ENCODE measurements at regions not wholly inside any gene's neighbourhood (a gene's known extent, or its start where the extent isn't known, plus 50 kb on each side); places are given as distances from the start of the nearest gene placed in this dataset.
"Not testable (repeated sequence)": the region's sequence is repeated elsewhere in the genome, so short reads cannot be mapped to it uniquely, and the experiment has no call there.

DNA sequence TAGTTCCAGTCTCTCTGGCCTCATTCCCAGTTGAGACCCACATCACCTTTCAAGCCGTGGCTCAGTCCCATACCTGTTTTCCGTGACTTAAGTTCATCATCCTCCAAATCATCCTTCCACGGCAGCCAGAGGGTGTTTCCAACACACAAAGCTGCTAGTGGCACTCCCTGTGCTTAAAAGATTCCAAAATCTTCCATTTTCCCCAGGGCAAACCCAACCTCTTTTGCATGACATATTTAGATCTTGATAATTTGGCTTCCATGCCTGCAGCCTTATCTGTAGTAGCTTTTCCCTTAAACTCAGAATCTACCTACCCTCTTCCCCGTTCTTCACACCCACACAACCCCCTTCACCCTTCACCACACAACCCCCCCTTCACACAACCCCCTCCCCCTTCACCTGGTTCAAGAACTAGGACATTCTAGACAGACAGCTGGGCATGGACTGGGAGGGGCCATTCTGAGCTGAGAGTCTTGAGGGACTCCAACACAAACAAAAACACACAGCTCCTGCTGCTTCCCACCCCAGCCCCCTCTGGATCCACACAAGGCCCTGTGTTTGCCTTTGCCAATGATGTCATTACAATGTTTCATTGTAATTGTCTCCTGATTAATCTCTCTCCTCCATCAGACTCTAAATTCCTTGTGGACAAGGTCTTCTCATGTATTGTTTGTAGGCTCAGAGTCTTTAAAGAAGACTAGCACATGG, 268.2 kb downstream of the SH3GL2 start:
- DNase-seq, result no peak

DNA sequence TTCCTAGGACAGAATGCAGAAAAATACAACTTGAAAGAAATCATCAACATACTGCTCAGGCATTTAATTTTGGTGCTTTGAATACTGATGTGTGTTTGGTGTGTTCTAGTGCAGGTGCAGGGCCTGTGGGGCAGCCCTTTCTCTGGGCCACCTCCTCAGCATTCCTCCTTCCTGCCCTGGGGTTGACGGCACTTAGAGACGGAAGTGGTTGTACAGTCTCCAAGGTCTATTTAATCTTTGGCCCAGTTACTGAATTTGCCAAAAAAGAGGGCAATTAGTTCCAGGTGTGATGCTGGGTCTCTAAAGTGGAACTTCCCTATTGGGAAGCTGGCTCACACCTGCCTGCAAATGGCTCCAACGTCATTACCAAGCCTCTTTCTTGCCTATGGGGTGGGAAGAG, 269.0 kb downstream of the SH3GL2 start:
- DNase-seq, result no peak

DNA sequence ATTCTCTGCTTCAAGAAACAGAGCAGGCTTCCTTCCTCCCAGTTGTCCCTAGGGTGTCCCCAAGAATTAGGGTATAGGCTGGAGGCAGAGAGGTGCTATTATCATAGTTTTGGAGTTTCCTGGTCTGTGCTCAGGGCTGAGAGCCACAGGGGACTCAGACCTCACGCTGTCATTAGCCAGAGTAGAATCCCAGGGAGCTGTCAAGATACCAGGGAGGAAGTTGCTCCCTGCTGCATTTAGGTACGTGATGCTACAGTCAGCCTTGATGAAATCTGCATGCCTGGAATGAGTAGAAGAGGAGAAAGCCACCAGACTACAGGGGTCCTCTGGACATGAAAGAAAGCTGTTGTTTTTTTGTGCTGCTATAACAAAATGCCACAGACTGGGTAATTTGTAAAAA, 273.2 kb downstream of the SH3GL2 start:
- no peak for DNase-seq

DNA sequence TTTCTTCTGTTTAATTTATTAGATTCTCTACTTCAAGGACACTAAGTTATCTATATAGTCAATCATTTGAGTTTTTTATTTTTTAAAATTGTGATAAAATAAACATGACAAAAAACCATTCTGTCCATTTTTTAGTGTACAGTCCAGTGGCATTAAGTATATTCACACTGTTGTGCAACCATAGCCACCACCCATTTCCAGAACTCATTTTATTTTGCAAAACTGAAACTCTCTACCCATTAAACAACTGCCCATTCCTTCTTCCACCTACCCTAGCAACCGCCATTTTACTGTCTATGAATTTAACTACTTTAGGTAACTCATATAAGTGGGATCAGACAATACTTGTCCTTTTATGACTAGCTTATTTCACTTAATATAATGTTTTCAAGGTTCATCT, 275.6 kb downstream of the SH3GL2 start:
- no peak for DNase-seq

DNA sequence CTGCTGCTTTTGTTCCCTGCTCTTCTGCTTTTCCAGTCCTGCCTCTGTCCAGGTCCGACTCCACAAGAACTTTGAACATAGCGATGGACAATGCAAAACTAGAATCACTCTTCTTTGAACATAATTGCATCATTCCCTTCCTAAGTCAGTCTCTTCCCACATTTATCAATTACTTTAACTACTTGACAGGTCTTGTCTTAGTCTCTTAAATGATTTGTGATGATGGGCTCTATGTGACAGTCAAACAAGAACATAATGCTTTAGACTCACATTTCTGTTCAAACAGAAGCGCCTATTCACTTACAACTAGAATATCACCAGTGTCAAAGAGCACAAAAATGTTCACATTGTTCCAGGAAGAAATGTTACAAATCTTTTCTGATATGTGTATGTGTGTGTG, 278.1 kb downstream of the SH3GL2 start:
- DNase-seq, result no peak

DNA sequence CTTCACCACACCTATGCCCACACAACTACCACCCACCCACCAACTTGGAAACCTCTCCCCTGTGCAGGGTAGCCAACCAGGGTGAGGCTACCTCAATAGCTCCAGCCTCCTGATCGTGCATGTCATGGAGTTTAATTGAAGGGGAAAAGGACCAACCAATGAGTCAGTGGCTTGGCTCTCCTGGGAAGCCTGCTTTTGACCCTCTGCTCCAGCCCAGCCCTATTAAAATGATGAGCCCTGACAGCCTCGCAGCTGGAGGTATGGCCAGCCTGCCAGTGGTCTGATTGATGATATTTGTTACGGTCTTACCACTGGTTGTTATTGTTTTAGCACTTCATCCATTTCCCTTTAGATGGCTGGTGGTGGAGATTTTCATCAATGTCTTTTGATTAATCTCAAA, 280.4 kb downstream of the SH3GL2 start:
- DNase-seq, result no peak

DNA sequence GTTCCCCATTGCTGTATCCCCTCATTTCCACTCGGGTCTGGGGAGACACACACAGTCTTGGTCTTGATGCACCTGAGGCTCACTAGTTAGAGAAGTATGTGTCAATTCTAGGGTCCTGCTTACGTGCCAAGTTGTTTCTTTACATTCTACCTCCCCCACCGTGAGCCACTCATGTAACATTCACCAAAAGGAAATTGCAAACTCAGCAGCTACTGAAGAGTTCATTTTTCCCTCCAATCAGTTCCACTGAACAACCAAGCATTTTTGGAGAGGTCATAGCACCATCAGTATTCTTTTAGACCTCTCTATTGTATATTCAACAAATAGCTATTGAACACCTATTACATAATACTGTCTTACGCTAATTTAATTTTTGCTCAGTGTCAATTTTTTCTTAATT, 281.1 kb downstream of the SH3GL2 start:
- DNase-seq, result no peak

DNA sequence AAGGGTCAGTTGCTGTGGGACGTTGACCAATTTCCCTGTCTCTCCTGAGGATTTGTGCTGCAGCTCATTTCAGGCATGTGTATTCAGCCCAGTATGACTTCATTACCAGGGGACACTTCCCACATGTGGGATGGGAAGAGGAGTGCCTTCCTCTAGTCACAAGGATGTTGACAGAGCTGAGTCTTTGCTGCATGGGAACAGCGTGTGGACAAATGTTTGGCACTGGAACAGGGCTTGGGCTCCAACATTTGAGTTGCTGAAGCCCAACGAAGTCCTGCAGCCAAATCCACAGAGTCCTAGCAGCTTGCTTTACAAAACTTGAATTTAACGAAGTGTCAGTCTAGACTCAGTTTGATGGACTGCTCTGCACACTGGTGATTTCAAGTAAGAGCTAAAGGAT, 283.2 kb downstream of the SH3GL2 start:
- DNase-seq, result no peak

DNA sequence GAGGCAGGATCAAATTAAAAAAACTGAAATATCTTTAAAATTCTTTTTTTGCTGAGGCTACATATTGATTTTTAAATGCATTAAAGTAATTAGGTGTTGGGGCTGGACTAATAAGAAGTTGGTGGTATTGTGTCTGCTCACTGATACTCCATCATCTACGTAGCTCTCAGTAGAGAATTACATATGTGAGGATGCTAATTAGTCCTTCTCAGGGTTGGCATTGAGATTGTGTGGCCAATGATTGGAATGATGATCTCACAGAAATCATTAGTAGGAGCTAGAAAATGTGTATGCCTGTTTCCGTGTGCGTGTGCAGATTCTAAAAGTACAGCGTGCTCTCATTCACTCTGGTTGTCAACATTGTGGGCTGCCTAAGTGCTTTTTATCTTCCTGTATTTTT, 283.8 kb downstream of the SH3GL2 start:
- DNase-seq, result no peak

DNA sequence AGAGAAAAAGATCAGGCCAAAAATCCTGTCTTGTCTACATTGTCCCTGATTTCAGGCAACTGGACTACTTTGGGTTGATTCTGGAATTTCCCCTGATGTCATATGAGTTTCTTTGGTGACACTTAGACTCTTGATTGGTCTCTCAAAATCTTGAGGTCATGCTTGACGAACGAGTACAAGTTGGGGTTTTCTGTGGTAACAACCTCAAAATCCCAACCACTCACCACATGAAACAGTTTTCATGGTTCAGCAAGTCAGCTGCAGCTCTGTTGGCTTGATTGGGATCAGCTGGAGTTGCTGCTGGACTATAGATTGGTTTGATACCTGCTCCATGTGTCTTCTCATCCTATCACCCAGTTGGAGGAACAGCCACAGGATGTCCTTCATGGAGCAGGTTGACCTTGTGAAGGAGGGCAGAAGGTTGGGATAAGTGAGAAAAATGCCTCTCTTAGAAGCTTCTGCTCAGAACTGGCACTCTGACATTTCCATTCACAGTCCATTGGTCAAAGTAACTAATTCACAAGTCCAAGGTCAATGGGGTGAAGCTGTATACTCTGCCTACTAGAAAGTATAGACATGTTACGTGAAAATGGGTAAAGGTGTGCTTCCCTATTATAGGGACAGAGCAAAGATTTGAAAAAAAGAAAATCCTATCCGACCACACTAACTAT, 284.5 kb downstream of the SH3GL2 start:
- DNase-seq, result no peak

DNA sequence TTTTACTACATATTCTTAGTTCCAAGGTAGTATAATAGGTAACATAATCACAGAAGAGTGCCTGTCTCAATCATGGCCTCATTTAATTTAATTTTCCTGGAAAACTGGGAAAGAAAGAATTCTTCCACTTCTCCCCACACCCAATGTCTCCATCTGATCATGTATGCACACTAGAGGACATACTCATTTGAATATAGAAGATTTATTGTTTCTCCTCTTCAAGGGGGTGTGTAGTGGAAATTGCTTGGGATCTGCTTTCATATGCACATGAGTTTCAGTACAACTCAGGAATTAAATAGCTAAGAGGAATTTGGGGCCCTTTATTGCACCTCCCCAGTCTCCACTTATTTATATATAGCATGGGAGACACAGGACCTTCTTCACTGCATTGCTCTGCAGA, 285.1 kb downstream of the SH3GL2 start:
- no peak for DNase-seq

DNA sequence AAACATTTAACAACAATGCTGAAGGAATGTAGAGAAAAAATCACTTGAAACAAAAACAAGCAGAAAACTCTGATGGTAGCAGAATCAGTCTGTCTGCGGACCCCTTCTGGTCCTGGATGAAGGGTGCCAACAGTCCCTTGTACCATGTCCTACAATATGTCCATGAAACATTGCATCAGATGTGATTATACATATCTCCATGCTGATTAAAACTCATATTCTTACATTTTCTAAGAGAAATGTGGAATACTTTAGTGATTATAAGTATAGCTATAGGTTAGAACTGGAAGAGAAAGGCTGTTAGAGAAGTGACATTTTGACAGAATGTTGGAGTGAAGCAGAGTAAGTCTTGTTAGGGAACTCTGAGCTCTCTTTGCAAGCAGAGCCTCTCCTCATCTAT, 286.1 kb downstream of the SH3GL2 start:
- no peak for DNase-seq

DNA sequence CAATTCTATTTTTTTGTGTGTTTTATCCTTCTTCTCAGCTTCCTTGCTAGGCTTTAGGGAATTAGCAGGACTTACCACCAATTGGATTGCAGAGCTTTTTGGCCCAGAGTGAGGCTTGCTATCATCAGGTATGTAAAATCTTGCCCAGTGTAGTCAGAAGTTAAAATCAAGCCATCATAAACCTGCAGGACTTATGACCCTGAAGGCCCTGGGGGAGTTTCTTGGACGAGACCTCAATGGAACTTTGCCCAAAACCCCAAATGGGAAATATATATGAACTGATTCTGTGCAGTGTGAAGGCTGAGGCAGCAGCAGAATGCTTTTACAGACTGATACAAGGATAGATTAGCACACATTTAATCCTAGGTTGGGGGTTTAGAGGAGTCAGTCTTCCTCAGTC, 287.0 kb downstream of the SH3GL2 start:
- DNase-seq, result no peak

DNA sequence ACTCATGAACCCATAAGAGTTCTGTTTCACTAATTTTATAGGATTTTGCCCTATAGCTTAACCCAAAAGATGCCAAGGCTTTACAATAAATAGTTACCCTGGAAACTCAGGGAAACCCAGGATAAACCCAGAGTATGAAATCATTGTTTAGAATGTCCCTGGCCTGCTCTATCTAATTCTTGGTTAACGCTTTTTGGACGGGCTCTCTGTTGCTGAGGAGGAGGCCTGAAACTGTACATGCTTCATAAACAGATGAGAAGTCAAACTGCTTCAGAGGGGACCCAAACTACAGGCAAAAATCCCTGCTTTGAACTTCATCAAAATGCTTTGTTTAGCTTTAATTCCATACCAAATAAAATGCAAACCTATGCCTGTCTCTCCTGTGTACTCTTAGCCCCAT, 291.9 kb downstream of the SH3GL2 start:
- no peak for DNase-seq

DNA sequence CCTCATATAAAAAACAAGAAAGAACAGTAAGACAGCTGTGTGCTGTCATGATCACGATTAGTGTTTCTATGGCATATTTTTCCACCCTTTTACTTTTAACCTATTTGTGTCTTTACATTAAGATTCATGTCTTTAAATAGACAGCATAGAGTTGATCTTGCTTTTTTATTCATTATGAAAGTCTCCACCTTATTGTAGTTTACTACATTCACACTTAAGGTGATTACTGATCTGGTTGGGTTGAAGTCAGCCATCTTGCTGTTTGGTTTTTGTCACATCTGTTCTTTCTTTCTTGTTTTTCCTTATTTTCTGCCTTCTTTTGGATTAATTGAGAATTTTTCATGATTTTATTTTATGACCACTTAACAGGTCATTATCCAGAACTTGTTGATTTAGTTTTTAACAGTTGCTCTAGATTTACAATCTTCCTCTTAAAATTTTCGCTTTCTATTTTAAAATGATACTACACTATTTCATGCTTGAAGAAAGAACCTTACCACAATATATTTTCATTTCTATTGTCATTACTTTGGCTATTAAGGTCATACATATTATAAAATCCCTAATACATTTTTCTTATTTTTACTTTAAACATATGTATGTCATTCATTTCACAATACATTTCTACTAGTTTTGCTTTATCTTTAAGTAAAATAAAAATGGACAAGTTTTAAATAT, 292.5 kb downstream of the SH3GL2 start:
- DNase-seq, result no peak

DNA sequence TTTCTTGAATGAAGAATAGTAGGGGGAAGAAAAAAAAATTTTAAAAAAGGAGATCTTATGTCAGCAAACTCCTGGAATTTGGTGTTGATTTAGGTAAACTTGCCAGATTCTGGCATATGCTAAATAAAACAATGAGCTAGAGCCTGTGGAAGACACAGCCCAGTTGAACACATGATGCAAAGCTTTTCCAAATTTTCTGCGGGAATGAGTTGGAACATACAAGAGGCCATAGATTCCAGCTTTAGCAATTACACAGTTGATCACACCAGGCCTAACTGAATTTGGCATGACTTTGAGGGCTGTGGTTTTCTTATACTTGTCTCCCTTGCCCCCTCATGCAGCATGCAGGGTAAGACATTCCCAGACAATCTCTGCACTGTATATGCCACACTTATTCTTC, 297.0 kb downstream of the SH3GL2 start:
- no peak for DNase-seq

DNA sequence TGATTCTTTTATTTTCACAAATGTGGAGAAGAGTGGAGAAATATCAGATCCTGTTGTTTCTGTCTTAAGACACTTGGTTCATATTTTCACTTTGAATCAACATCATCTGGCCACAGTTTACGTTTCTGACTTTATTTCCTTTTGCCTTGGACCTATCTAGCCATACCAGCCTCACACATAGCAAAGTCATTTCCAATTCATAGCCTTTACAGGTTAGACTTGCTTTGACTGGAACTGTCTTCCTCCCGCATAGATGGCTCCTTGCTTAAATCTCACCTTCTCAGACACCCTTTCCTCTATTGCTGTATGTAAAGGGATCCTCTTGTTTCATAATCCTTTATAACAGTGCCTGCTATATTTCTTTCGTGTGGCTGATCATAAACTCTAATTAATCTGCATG, 297.8 kb downstream of the SH3GL2 start:
- DNase-seq, result no peak

DNA sequence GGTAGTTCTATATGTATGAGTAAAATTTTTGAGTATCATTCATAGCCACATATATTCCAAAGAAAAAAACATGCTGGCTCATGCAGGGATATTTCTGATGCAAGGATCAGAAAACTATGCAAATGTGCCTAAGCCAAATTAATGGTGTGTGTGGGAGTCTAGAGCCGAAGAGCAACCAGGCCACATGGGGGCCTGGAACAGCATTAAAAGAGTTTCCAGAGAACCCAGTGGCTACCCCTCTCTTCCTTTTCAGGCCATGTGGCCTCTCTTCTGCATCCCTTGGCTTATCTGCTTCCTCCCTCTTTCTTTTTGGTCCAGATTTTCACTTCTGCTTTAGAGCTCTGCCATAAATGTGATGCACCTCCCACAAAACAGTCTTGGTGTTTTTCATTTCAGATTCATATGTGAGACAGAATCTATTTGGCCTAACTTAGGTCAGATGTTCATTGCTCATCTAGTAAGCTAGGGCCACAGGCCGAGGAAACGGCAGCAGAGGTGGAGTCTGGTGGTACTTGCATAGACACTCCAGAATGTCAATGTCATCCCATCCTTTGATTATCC, 300.0 kb downstream of the SH3GL2 start:
- no peak for DNase-seq

DNA sequence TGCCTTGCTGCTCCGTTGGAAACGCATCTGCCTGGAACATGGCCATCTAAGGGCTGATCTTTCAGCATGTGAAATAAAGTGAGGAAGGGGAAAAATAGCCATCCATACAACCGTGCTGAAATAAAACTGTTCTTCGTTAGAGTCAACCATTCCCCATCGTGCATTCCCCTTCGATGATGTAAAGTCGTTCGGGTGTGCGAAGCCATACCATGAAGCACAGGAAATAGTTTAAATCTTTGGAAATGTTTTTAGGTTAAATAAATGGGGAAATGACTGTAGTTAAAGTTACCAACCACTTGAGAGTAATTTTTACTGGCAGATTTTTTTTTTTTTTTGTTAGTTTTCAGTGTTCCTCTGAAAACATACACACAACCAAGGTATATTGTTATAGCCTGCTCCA, 302.5 kb downstream of the SH3GL2 start:
- no peak for DNase-seq

DNA sequence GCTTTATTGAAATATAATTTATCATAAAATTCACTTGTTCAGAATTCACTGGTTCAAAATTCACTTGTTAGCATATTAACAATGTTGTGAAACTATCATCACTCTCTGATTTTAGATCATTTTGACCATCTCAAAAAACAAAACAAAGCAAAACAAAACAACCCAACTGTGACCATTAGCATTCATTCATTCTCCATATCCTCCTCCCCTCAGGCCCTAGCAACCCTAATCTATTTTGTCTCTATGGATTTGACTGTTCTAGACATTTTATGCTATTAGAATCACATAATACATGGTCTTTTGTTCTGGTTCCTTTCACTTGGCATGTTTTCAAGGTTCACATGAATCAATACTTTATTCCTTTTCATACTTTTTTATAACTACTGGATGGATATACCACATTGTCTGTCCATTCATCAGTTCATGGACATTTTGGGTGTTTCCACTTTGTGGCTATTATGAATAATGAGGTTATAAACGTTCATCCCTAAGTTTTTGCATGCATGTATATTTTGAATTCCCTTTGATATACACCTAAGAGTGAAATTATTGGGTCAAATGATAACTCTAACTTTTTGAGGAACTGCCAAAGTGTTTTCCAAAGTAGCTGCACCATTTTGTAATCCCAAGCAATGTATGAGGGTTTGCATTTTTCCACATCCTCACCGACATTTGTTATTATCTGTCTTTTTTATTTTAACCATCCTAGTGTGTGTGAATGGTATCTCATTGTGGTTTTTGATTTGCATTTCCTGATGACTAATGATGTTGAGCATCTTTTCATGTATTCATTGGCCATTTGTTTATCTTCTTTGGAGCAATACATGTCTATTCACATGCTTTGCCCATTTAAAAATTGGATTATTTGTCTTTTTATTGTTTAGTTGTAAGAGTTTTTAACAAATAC, 304.1 kb downstream of the SH3GL2 start:
- DNase-seq, result no peak

DNA sequence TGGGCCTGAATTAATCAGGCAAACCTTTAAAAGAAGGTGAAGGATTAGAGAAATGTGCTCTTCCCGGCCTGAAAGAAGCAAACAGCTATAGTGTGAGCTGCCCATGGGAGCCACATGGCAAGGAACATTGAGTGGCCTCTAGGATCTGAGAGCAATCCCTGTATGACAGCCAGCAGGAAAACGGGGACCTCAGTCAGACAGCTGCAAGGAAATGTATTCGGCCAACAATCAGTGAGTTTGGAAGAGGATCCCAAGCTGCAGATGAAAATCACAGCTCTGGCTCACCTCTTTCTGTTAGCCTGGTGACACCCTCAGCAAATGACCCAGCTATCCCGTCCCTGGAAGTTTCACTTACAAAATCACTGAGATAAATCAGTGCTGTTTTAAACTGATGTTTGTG, 309.2 kb downstream of the SH3GL2 start:
- no peak for DNase-seq

DNA sequence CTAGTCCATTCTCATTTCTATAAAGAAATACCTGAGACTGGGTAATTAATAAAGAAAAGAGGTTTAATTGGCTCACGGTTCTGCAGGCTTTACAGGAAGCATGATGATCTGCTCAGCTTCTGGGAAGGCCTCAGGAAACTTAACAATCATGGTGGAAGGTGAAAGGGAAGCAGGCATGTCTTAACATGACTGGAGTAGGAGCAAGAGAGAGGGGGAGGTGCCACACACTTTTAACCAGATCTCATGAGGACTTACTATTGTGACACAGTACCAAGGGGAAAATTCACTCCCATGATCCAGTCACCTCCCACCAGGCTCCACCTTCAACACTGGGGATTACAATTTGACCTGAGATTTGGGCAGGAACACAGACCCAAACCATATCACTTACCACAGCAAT, 310.1 kb downstream of the SH3GL2 start:
- not testable (repeated sequence) for DNase-seq
